G401.6 (cell line): ENCODE measurements at regions not wholly inside any gene's neighbourhood (a gene's known extent, or its start where the extent isn't known, plus 50 kb on each side); places are given as distances from the start of the nearest gene placed in this dataset.
"Not testable (repeated sequence)": the region's sequence is repeated elsewhere in the genome, so short reads cannot be mapped to it uniquely, and the experiment has no call there.

Source experiments
- FAIRE-seq: peaks from 2 replicates; lab custom pipeline; 2012; peaks lifted over from hg19 to GRCh38; lab: Jason Lieb, UNC

GRCh38 chr2:16362611-16363010 lies 303.0 kb downstream of the CYRIA start:
- FAIRE-seq = no peak

- no peak for FAIRE-seq
Measured at GRCh38 chr2:16361261-16361995, 304.2 kb downstream of the CYRIA start.

GRCh38 chr2:16359961-16360360 lies 305.7 kb downstream of the CYRIA start:
- FAIRE-seq = no peak

GRCh38 chr2:16357188-16357587 lies 308.4 kb downstream of the CYRIA start:
- no peak for FAIRE-seq

GRCh38 chr2:16351541-16351940 lies 314.1 kb downstream of the CYRIA start:
- no peak for FAIRE-seq

GRCh38 chr2:16351137-16351536 lies 314.5 kb downstream of the CYRIA start:
- FAIRE-seq = no peak

GRCh38 chr2:16350211-16350610 lies 315.4 kb downstream of the CYRIA start:
- FAIRE-seq = no peak

GRCh38 chr2:16349811-16350210 lies 315.8 kb downstream of the CYRIA start:
- no peak for FAIRE-seq

- FAIRE-seq = no peak
Measured at GRCh38 chr2:16348821-16349515, 316.7 kb downstream of the CYRIA start.

GRCh38 chr2:16346671-16347070 lies 319.0 kb downstream of the CYRIA start:
- no peak for FAIRE-seq

GRCh38 chr2:16345231-16345630 lies 320.4 kb downstream of the CYRIA start:
- not testable (repeated sequence) for FAIRE-seq

- FAIRE-seq = no peak
Measured at GRCh38 chr2:16339206-16339605, 326.4 kb downstream of the CYRIA start.

GRCh38 chr2:16338026-16338425 lies 327.6 kb downstream of the CYRIA start:
- no peak for FAIRE-seq

GRCh38 chr2:16336916-16337315 lies 328.7 kb downstream of the CYRIA start:
- FAIRE-seq = no peak

GRCh38 chr2:16336491-16336890 lies 329.1 kb downstream of the CYRIA start:
- FAIRE-seq = no peak

GRCh38 chr2:16335947-16336346 lies 329.7 kb downstream of the CYRIA start:
- no peak for FAIRE-seq

- FAIRE-seq = no peak
Measured at GRCh38 chr2:16335604-16335930, 330.1 kb downstream of the CYRIA start.

GRCh38 chr2:16334886-16335603 lies 330.6 kb downstream of the CYRIA start:
- FAIRE-seq = no peak

GRCh38 chr2:16334366-16334765 lies 331.3 kb downstream of the CYRIA start:
- FAIRE-seq = no peak

GRCh38 chr2:16333681-16334080 lies 332.0 kb downstream of the CYRIA start:
- no peak for FAIRE-seq

GRCh38 chr2:16332681-16333557 lies 332.7 kb downstream of the CYRIA start:
- FAIRE-seq = no peak

GRCh38 chr2:16331772-16332171 lies 333.9 kb downstream of the CYRIA start:
- no peak for FAIRE-seq
